ENCODE measurements at regions not wholly inside any gene's neighbourhood (a gene's known extent, or its start where the extent isn't known, plus 50 kb on each side); places are given as distances from the start of the nearest gene placed in this dataset.

GRCh38 chr5:165919196-165919595, 2372.2 kb upstream of the WWC1 start:
- Histone ChIP-seq H3K4me1 (ENCODE audit: control insufficient read depth in 2 of 2, insufficient read depth in 2 of 2, low read length in 1 of 2) (no peaks in the 10 kb centered on the region), H3K27me3 (ENCODE audit: control insufficient read depth in 1 of 2, insufficient read depth in 2 of 2, low read length in 2 of 2) (no peaks in the 10 kb centered on the region), H3K27ac (ENCODE audit: low read depth in 2 of 2, low read length in 1 of 2) (no peak overlapping the region), H3K9me3 (ENCODE audit: control insufficient read depth in 2 of 2, insufficient read depth in 1 of 2, low read depth in 1 of 2, low read length in 1 of 2) (peaks cover 0 to 2% of the 10 kb centered on the region in 2 donors), H3K4me3 (ENCODE audit: low read depth in 1 of 2, low read length in 2 of 2) (no peak overlapping the region), H3K36me3 (ENCODE audit: control insufficient read depth in 2 of 2, insufficient read depth in 2 of 2, low read length in 1 of 2) (no peaks in the 10 kb centered on the region)
- WGBS, 2 donors, result 94% methylated on average over 20 of the region's 20 CpGs

- WGBS, 2 donors, result 97 to 98% methylated on average over 1 of the region's 1 CpG
- H3K4me1 ChIP-seq (ENCODE audit: control insufficient read depth in 2 of 2, insufficient read depth in 2 of 2, low read length in 1 of 2), result no peaks in the 10 kb centered on the region
- H3K4me3 ChIP-seq (ENCODE audit: low read depth in 1 of 2, low read length in 2 of 2), result no peak overlapping the region
- peaks cover 0 to 2% of the 10 kb centered on the region in 2 donors for H3K9me3 ChIP-seq (ENCODE audit: control insufficient read depth in 2 of 2, insufficient read depth in 1 of 2, low read depth in 1 of 2, low read length in 1 of 2)
- H3K27me3 ChIP-seq (ENCODE audit: control insufficient read depth in 1 of 2, insufficient read depth in 2 of 2, low read length in 2 of 2), result no peaks in the 10 kb centered on the region
- H3K36me3 ChIP-seq (ENCODE audit: control insufficient read depth in 2 of 2, insufficient read depth in 2 of 2, low read length in 1 of 2), result no peaks in the 10 kb centered on the region
- no peak overlapping the region for H3K27ac ChIP-seq (ENCODE audit: low read depth in 2 of 2, low read length in 1 of 2)
Measured at GRCh38 chr5:165920655-165921054, 2370.8 kb upstream of the WWC1 start.

GRCh38 chr5:165928971-165929370, 2362.5 kb upstream of the WWC1 start:
- Histone ChIP-seq H3K4me1 (ENCODE audit: control insufficient read depth in 2 of 2, insufficient read depth in 2 of 2, low read length in 1 of 2) (no peaks in the 10 kb centered on the region), H3K27me3 (ENCODE audit: control insufficient read depth in 1 of 2, insufficient read depth in 2 of 2, low read length in 2 of 2) (no peaks in the 10 kb centered on the region), H3K36me3 (ENCODE audit: control insufficient read depth in 2 of 2, insufficient read depth in 2 of 2, low read length in 1 of 2) (no peaks in the 10 kb centered on the region), H3K9me3 (ENCODE audit: control insufficient read depth in 2 of 2, insufficient read depth in 1 of 2, low read depth in 1 of 2, low read length in 1 of 2) (peaks cover 0 to 2% of the 10 kb centered on the region in 2 donors), H3K4me3 (ENCODE audit: low read depth in 1 of 2, low read length in 2 of 2) (no peak overlapping the region), H3K27ac (ENCODE audit: low read depth in 2 of 2, low read length in 1 of 2) (no peak overlapping the region)
- WGBS, 2 donors, result 82 to 86% methylated on average over 6 of the region's 6 CpGs

GRCh38 chr5:165940541-165940940, 2350.9 kb upstream of the WWC1 start:
- no peaks in the 10 kb centered on the region for H3K9me3 ChIP-seq (ENCODE audit: control insufficient read depth in 2 of 2, insufficient read depth in 1 of 2, low read depth in 1 of 2, low read length in 1 of 2)
- 65 to 68% methylated on average over 4 of the region's 4 CpGs for WGBS, 2 donors
- no peaks in the 10 kb centered on the region for H3K27me3 ChIP-seq (ENCODE audit: control insufficient read depth in 1 of 2, insufficient read depth in 2 of 2, low read length in 2 of 2)
- H3K4me3 ChIP-seq (ENCODE audit: low read depth in 1 of 2, low read length in 2 of 2), result no peak overlapping the region
- H3K4me1 ChIP-seq (ENCODE audit: control insufficient read depth in 2 of 2, insufficient read depth in 2 of 2, low read length in 1 of 2), result no peaks in the 10 kb centered on the region
- H3K27ac ChIP-seq (ENCODE audit: low read depth in 2 of 2, low read length in 1 of 2), result no peak overlapping the region
- H3K36me3 ChIP-seq (ENCODE audit: control insufficient read depth in 2 of 2, insufficient read depth in 2 of 2, low read length in 1 of 2), result no peaks in the 10 kb centered on the region

GRCh38 chr5:165956854-165957253, 2334.6 kb upstream of the WWC1 start:
- Histone ChIP-seq H3K36me3 (ENCODE audit: control insufficient read depth in 2 of 2, insufficient read depth in 2 of 2, low read length in 1 of 2) (no peaks in the 10 kb centered on the region), H3K4me1 (ENCODE audit: control insufficient read depth in 2 of 2, insufficient read depth in 2 of 2, low read length in 1 of 2) (no peaks in the 10 kb centered on the region), H3K27ac (ENCODE audit: low read depth in 2 of 2, low read length in 1 of 2) (no peak overlapping the region), H3K27me3 (ENCODE audit: control insufficient read depth in 1 of 2, insufficient read depth in 2 of 2, low read length in 2 of 2) (no peaks in the 10 kb centered on the region), H3K4me3 (ENCODE audit: low read depth in 1 of 2, low read length in 2 of 2) (no peak overlapping the region), H3K9me3 (ENCODE audit: control insufficient read depth in 2 of 2, insufficient read depth in 1 of 2, low read depth in 1 of 2, low read length in 1 of 2) (no peaks in the 10 kb centered on the region)
- 63 to 67% methylated on average over 2 of the region's 2 CpGs for WGBS, 2 donors

GRCh38 chr5:165981671-165982070, 2309.8 kb upstream of the WWC1 start:
- H3K27me3 ChIP-seq (ENCODE audit: control insufficient read depth in 1 of 2, insufficient read depth in 2 of 2, low read length in 2 of 2), result no peaks in the 10 kb centered on the region
- 86 to 92% methylated on average over 2 of the region's 2 CpGs for WGBS, 2 donors
- H3K36me3 ChIP-seq (ENCODE audit: control insufficient read depth in 2 of 2, insufficient read depth in 2 of 2, low read length in 1 of 2), result no peaks in the 10 kb centered on the region
- H3K27ac ChIP-seq (ENCODE audit: low read depth in 2 of 2, low read length in 1 of 2), result no peak overlapping the region
- H3K4me1 ChIP-seq (ENCODE audit: control insufficient read depth in 2 of 2, insufficient read depth in 2 of 2, low read length in 1 of 2), result no peaks in the 10 kb centered on the region
- H3K9me3 ChIP-seq (ENCODE audit: control insufficient read depth in 2 of 2, insufficient read depth in 1 of 2, low read depth in 1 of 2, low read length in 1 of 2), result no peaks in the 10 kb centered on the region
- H3K4me3 ChIP-seq (ENCODE audit: low read depth in 1 of 2, low read length in 2 of 2), result no peak overlapping the region

- Histone ChIP-seq H3K9me3 (ENCODE audit: control insufficient read depth in 2 of 2, insufficient read depth in 1 of 2, low read depth in 1 of 2, low read length in 1 of 2) (no peaks in the 10 kb centered on the region), H3K36me3 (ENCODE audit: control insufficient read depth in 2 of 2, insufficient read depth in 2 of 2, low read length in 1 of 2) (no peaks in the 10 kb centered on the region), H3K4me3 (ENCODE audit: low read depth in 1 of 2, low read length in 2 of 2) (no peak overlapping the region), H3K4me1 (ENCODE audit: control insufficient read depth in 2 of 2, insufficient read depth in 2 of 2, low read length in 1 of 2) (no peaks in the 10 kb centered on the region), H3K27ac (ENCODE audit: low read depth in 2 of 2, low read length in 1 of 2) (no peak overlapping the region), H3K27me3 (ENCODE audit: control insufficient read depth in 1 of 2, insufficient read depth in 2 of 2, low read length in 2 of 2) (no peaks in the 10 kb centered on the region)
- 57 to 60% methylated on average over 13 of the region's 13 CpGs for WGBS, 2 donors
Measured at GRCh38 chr5:165996201-165996875, 2295.1 kb upstream of the WWC1 start.

GRCh38 chr5:165999693-166000320, 2291.6 kb upstream of the WWC1 start:
- no peaks in the 10 kb centered on the region for H3K36me3 ChIP-seq (ENCODE audit: control insufficient read depth in 2 of 2, insufficient read depth in 2 of 2, low read length in 1 of 2)
- no peaks in the 10 kb centered on the region for H3K9me3 ChIP-seq (ENCODE audit: control insufficient read depth in 2 of 2, insufficient read depth in 1 of 2, low read depth in 1 of 2, low read length in 1 of 2)
- no peak overlapping the region for H3K27ac ChIP-seq (ENCODE audit: low read depth in 2 of 2, low read length in 1 of 2)
- H3K27me3 ChIP-seq (ENCODE audit: control insufficient read depth in 1 of 2, insufficient read depth in 2 of 2, low read length in 2 of 2), result no peaks in the 10 kb centered on the region
- H3K4me3 ChIP-seq (ENCODE audit: low read depth in 1 of 2, low read length in 2 of 2), result no peak overlapping the region
- 74 to 75% methylated on average over 5 of the region's 5 CpGs for WGBS, 2 donors
- H3K4me1 ChIP-seq (ENCODE audit: control insufficient read depth in 2 of 2, insufficient read depth in 2 of 2, low read length in 1 of 2), result no peaks in the 10 kb centered on the region

GRCh38 chr5:166004006-166004405, 2287.4 kb upstream of the WWC1 start:
- Histone ChIP-seq H3K36me3 (ENCODE audit: control insufficient read depth in 2 of 2, insufficient read depth in 2 of 2, low read length in 1 of 2) (no peaks in the 10 kb centered on the region), H3K27ac (ENCODE audit: low read depth in 2 of 2, low read length in 1 of 2) (no peak overlapping the region), H3K4me1 (ENCODE audit: control insufficient read depth in 2 of 2, insufficient read depth in 2 of 2, low read length in 1 of 2) (no peaks in the 10 kb centered on the region), H3K4me3 (ENCODE audit: low read depth in 1 of 2, low read length in 2 of 2) (no peak overlapping the region), H3K9me3 (ENCODE audit: control insufficient read depth in 2 of 2, insufficient read depth in 1 of 2, low read depth in 1 of 2, low read length in 1 of 2) (no peaks in the 10 kb centered on the region), H3K27me3 (ENCODE audit: control insufficient read depth in 1 of 2, insufficient read depth in 2 of 2, low read length in 2 of 2) (no peaks in the 10 kb centered on the region)
- 19% methylated on average over 2 of the region's 2 CpGs for WGBS, 2 donors

- Histone ChIP-seq H3K4me1 (ENCODE audit: control insufficient read depth in 2 of 2, insufficient read depth in 2 of 2, low read length in 1 of 2) (no peaks in the 10 kb centered on the region), H3K36me3 (ENCODE audit: control insufficient read depth in 2 of 2, insufficient read depth in 2 of 2, low read length in 1 of 2) (no peaks in the 10 kb centered on the region), H3K9me3 (ENCODE audit: control insufficient read depth in 2 of 2, insufficient read depth in 1 of 2, low read depth in 1 of 2, low read length in 1 of 2) (no peaks in the 10 kb centered on the region), H3K27me3 (ENCODE audit: control insufficient read depth in 1 of 2, insufficient read depth in 2 of 2, low read length in 2 of 2) (no peaks in the 10 kb centered on the region), H3K27ac (ENCODE audit: low read depth in 2 of 2, low read length in 1 of 2) (no peak overlapping the region), H3K4me3 (ENCODE audit: low read depth in 1 of 2, low read length in 2 of 2) (no peak overlapping the region)
- 71 to 81% methylated on average over 4 of the region's 4 CpGs for WGBS, 2 donors
Measured at GRCh38 chr5:166013415-166013814, 2278.0 kb upstream of the WWC1 start.
